Hepatocyte (in vitro differentiated cells): ENCODE measurements at regions not wholly inside any gene's neighbourhood (a gene's known extent, or its start where the extent isn't known, plus 50 kb on each side); places are given as distances from the start of the nearest gene placed in this dataset. TPM values are rescaled to one million over a fixed set of nuclear protein-coding genes. Genes with fewer than 3 reads are reported as not detected.

Experiments
- DNase-seq: peaks from one replicate; pipeline ENCODE4 v3.0.0-alpha.2; 2016; ENCODE audit warnings: low spot score
- H2AFZ ChIP-seq: fragments of 200-600 bp; sonication (generic); 2 replicates; pipeline ENCODE4 v1.6.0; 2016; ENCODE audit warnings: antibody characterized with exemption, mild to moderate bottlenecking
- H3K27ac ChIP-seq: fragments of 200-600 bp; sonication (generic); 2 replicates; pipeline ENCODE4 v1.5.1; 2016; ENCODE audit warnings: mild to moderate bottlenecking
- H3K27me3 ChIP-seq: fragments of 200-600 bp; sonication (generic); 2 replicates; pipeline ENCODE4 v1.6.1; 2016
- H3K36me3 ChIP-seq: fragments of 200-600 bp; sonication (generic); replicated peaks from 2 replicates; pipeline ENCODE4 v1.5.1; 2016; ENCODE audit warnings: low read depth; ENCODE audit not compliant: insufficient read depth
- H3K4me1 ChIP-seq: fragments of 200-600 bp; sonication (generic); 2 replicates; pipeline ENCODE4 v1.5.1; 2016; ENCODE audit warnings: mild to moderate bottlenecking, moderate library complexity; ENCODE audit not compliant: insufficient read depth
- H3K4me2 ChIP-seq: fragments of 200-600 bp; sonication (generic); 2 replicates; pipeline ENCODE4 v1.6.0; 2016
- H3K4me3 ChIP-seq: fragments of 200-600 bp; sonication (generic); 2 replicates; pipeline ENCODE4 v1.5.1; 2016; ENCODE audit warnings: mild to moderate bottlenecking
- H3K79me2 ChIP-seq: fragments of 200-600 bp; sonication (generic); 2 replicates; pipeline ENCODE4 v1.6.0; 2017; ENCODE audit warnings: mild to moderate bottlenecking
- H3K9me2 ChIP-seq: fragments of 200-600 bp; sonication (generic); replicated peaks from 2 replicates; pipeline ENCODE4 v1.6.0; 2017; ENCODE audit warnings: mild to moderate bottlenecking; ENCODE audit not compliant: insufficient read depth
- H3K9me3 ChIP-seq: fragments of 200-600 bp; sonication (generic); 2 replicates; pipeline ENCODE4 v1.5.1; 2016; ENCODE audit warnings: low read depth, mild to moderate bottlenecking
- H4K20me1 ChIP-seq: fragments of 200-600 bp; sonication (generic); 2 replicates; pipeline ENCODE4 v1.6.0; 2016; ENCODE audit warnings: mild to moderate bottlenecking; ENCODE audit not compliant: insufficient read depth, poor library complexity, severe bottlenecking
- EZH2 ChIP-seq: fragments of 200-600 bp; sonication (generic); IDR thresholded peaks from 2 replicates; pipeline ENCODE4 v1.6.1; 2016; ENCODE audit warnings: antibody characterized with exemption, mild to moderate bottlenecking, borderline replicate concordance
- EZH2phosphoT487 ChIP-seq: fragments of 200-600 bp; sonication (generic); IDR thresholded peaks from one replicate; pipeline ENCODE4 v1.6.1; 2018; ENCODE audit warnings: antibody characterized with exemption, mild to moderate bottlenecking, low read depth, moderate library complexity; ENCODE audit not compliant: unreplicated experiment, severe bottlenecking
- WGBS: methylation state at CpG from one replicate; pipeline ENCODE4 v1.1.6; 2016; ENCODE audit warnings: low lambda C conversion rate; ENCODE audit errors: missing lambda C conversion rate; 5-methylcytosine and 5-hydroxymethylcytosine counted together
- small RNA-seq: library from RNA; depleted of rRNA; stranded (forward); fragments of <200 nt; gene quantifications from one replicate; pipeline ENCODE3, GENCODE V24; 2014
- TF ChIP-seq, protein P1 (sequence below): fragments of 200-600 bp; sonication (generic); IDR thresholded peaks from 2 replicates; pipeline ENCODE4 v1.5.1; 2016; ENCODE audit warnings: antibody characterized with exemption, mild to moderate bottlenecking; ENCODE audit not compliant: poor library complexity

GRCh38 chr1:164905869-164906268, 346.9 kb downstream of the PBX1 start:
- no peaks in the 10 kb centered on the region for H3K27me3 ChIP-seq
- DNase-seq: no peak
- no peak overlapping the region for H2AFZ ChIP-seq
- no peaks in the 10 kb centered on the region for H3K4me1 ChIP-seq
- WGBS: 90% methylated on average over 9 of the region's 9 CpGs
- no peaks in the 10 kb centered on the region for H3K9me3 ChIP-seq
- no peaks in the 10 kb centered on the region for H3K79me2 ChIP-seq
- no peak overlapping the region for H3K27ac ChIP-seq
- no peak overlapping the region for H3K4me2 ChIP-seq
- H3K4me3 ChIP-seq: no peak overlapping the region
- H3K36me3 ChIP-seq: no peaks in the 10 kb centered on the region
- H3K9me2 ChIP-seq: no peaks in the 10 kb centered on the region
- H4K20me1 ChIP-seq: no peaks in the 10 kb centered on the region
- TF ChIP-seq, protein P1, sequence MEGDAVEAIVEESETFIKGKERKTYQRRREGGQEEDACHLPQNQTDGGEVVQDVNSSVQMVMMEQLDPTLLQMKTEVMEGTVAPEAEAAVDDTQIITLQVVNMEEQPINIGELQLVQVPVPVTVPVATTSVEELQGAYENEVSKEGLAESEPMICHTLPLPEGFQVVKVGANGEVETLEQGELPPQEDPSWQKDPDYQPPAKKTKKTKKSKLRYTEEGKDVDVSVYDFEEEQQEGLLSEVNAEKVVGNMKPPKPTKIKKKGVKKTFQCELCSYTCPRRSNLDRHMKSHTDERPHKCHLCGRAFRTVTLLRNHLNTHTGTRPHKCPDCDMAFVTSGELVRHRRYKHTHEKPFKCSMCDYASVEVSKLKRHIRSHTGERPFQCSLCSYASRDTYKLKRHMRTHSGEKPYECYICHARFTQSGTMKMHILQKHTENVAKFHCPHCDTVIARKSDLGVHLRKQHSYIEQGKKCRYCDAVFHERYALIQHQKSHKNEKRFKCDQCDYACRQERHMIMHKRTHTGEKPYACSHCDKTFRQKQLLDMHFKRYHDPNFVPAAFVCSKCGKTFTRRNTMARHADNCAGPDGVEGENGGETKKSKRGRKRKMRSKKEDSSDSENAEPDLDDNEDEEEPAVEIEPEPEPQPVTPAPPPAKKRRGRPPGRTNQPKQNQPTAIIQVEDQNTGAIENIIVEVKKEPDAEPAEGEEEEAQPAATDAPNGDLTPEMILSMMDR: no peak
- TF ChIP-seq EZH2phosphoT487 (no peak), EZH2 (no peak)

DNA sequence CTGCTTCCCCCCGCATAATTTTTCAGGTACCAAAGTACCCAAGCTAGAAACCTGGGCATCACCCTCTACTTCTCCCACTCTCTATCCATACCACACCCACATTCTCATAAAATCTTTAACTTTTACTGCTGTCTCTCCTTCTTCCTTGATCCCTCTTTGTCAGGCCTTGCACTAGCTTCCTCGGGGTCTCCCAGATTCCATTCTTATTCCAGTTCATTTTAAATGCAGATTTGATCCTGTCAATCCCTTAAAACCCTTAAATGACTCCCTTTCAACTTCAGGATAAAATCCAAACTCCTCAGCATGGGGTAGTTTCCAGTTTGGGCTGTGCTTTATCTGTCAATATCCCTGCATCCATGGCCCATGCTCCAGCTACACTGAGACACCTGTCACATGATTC, 343.5 kb downstream of the PBX1 start:
- TF ChIP-seq, protein P1: no peak

More for the DNA sequence above, 343.5 kb downstream of the PBX1 start:
- H3K9me3 ChIP-seq: no peaks in the 10 kb centered on the region
- H3K79me2 ChIP-seq: no peaks in the 10 kb centered on the region
- no peak overlapping the region for H2AFZ ChIP-seq
- H3K27ac ChIP-seq: no peak overlapping the region
- no peak for DNase-seq
- no peak overlapping the region for H3K4me3 ChIP-seq
- H3K9me2 ChIP-seq: no peaks in the 10 kb centered on the region
- 56% methylated on average over 2 of the region's 2 CpGs for whole genome bisulfite sequencing
- H4K20me1 ChIP-seq: no peaks in the 10 kb centered on the region
- no peak overlapping the region for H3K4me2 ChIP-seq
- H3K36me3 ChIP-seq: no peaks in the 10 kb centered on the region
- H3K27me3 ChIP-seq: no peaks in the 10 kb centered on the region
- H3K4me1 ChIP-seq: no peaks in the 10 kb centered on the region

Small RNA genes lying in the stretch of these regions (small RNA-seq; reads per million reads assigned to genes)
- not detected for gene RNU6-755P
